ENCODE measurements at regions not wholly inside any gene's neighbourhood (a gene's known extent, or its start where the extent isn't known, plus 50 kb on each side); places are given as distances from the start of the nearest gene placed in this dataset.

DNA sequence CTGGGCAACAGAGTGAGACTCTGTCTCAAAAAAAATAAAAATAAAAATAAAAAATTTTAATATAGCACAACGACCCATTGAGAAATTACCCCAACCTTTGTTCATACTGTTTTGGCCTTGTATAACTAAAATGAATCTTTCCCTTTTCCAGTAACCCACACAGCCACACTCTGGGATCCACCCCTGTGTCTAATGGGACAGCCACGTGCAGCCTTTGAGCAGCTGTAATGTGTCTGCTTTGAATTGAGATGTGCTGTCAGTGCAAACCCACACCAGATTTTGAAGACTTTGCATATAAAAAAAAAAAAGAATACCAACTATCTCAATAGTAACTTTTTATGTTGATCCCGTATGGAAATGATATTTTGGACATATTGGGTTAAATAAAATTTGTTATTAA, 112.7 kb upstream of the UBL3 start:
- Histone ChIP-seq H3K4me1 (ENCODE audit: control insufficient read depth, insufficient read depth, low read length) (peaks cover 5% of the 10 kb centered on the region), H3K9me3 (replicated peaks; ENCODE audit: control insufficient read depth, low read depth, low read length) (no peaks in the 10 kb centered on the region), H3K27me3 (ENCODE audit: control insufficient read depth, insufficient read depth, low read length) (peaks cover 3% of the 10 kb centered on the region), H3K27ac (ENCODE audit: low read length) (no peak overlapping the region), H3K36me3 (ENCODE audit: control insufficient read depth, insufficient read depth, low read length) (no peaks in the 10 kb centered on the region), H3K4me3 (ENCODE audit: low read length) (no peak overlapping the region)
- no CpG with 5 or more reads among the region's 3 CpGs for WGBS (ENCODE audit: insufficient coverage)
- DNase-seq, result peak; percentile 16

DNA sequence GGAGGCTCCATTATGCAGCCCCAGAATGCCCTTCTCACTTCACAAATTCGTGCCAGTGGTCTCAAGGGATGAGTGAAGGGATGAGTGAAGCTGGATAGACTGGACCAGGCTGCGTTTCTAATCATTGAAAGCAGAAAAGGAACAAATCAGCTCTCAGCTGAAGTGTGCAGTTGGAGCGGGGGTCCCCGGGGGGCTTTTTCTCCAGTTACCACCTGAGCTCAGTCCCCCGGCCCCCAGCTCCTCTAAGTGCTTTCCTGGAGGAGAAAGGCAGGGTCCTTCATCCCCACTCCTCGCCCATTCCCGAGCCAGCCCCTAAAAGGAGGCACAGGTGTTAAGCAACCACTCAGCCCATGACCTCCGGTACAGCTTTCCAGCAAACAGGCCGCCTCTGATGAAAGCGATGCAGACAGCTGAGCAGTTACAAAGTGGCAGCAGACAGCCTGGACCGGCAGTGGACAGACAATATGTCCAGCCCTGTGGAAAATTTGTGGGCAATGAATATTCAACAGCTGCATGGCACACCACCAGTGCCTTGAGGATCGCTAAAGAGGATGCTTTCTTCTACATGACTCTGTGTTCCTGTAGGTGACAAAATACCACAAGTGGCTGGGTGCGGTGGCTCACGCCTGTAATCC, 110.7 kb upstream of the UBL3 start:
- peak; percentile 53 for DNase-seq
- Histone ChIP-seq H3K4me3 (ENCODE audit: low read length) (no peak overlapping the region), H3K4me1 (ENCODE audit: control insufficient read depth, insufficient read depth, low read length) (peaks cover 14% of the 10 kb centered on the region), H3K36me3 (ENCODE audit: control insufficient read depth, insufficient read depth, low read length) (no peaks in the 10 kb centered on the region), H3K27me3 (ENCODE audit: control insufficient read depth, insufficient read depth, low read length) (peaks cover 3% of the 10 kb centered on the region), H3K27ac (ENCODE audit: low read length) (no peak overlapping the region), H3K9me3 (replicated peaks; ENCODE audit: control insufficient read depth, low read depth, low read length) (no peaks in the 10 kb centered on the region)
- WGBS (ENCODE audit: insufficient coverage), result 65% methylated on average over 12 of the region's 14 CpGs

DNA sequence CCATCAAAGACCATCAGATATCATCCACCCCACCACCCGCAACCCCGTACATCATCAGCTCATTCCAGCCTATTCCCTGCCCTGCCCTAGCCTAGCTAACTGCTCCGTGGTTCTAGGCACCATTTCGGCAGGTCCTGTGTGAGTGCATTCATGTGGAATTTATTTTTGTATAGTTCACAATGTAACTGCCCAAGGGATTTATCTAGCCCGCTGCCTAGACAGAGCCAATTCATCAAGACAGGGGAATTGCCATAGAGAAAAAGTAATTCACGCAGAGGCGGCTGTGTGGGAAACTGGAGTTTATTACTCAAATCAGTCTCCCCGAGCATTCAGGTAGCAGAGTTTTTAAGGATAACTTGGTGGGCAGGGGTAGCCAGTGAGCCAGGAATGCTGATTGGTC, 109.2 kb upstream of the UBL3 start:
- DNase-seq, result no peak
- no peaks in the 10 kb centered on the region for H3K36me3 ChIP-seq (ENCODE audit: control insufficient read depth, insufficient read depth, low read length)
- H3K27me3 ChIP-seq (ENCODE audit: control insufficient read depth, insufficient read depth, low read length), result peaks cover 3% of the 10 kb centered on the region
- WGBS (ENCODE audit: insufficient coverage), result 70% methylated on average over 4 of the region's 8 CpGs
- no peaks in the 10 kb centered on the region for H3K9me3 ChIP-seq (replicated peaks; ENCODE audit: control insufficient read depth, low read depth, low read length)
- H3K4me3 ChIP-seq (ENCODE audit: low read length), result no peak overlapping the region
- H3K27ac ChIP-seq (ENCODE audit: low read length), result no peak overlapping the region
- peaks cover 14% of the 10 kb centered on the region for H3K4me1 ChIP-seq (ENCODE audit: control insufficient read depth, insufficient read depth, low read length)

DNA sequence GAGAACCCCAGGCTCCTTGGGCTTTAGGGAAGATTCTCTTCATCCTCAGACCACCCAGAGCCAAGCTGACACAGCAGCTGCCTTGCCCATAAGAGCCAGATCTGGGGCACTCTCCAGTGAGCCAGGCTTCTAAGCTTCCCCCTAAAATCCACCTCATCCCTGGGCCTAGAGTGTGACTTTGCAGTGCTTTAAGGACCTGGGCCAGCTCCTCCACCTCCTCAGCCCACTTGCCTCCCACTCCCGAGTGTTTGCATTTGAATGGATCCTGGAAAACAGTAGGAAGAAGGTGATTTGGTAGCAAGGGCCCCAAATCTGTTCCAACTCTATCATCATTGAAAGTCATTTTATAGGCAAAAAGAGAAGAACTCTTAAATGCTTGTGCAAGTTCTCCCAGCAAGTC, 108.7 kb upstream of the UBL3 start:
- Histone ChIP-seq H3K36me3 (ENCODE audit: control insufficient read depth, insufficient read depth, low read length) (no peaks in the 10 kb centered on the region), H3K27me3 (ENCODE audit: control insufficient read depth, insufficient read depth, low read length) (peaks cover 3% of the 10 kb centered on the region), H3K4me1 (ENCODE audit: control insufficient read depth, insufficient read depth, low read length) (peaks cover 14% of the 10 kb centered on the region), H3K4me3 (ENCODE audit: low read length) (no peak overlapping the region), H3K9me3 (replicated peaks; ENCODE audit: control insufficient read depth, low read depth, low read length) (no peaks in the 10 kb centered on the region), H3K27ac (ENCODE audit: low read length) (no peak overlapping the region)
- DNase-seq, result no peak
- WGBS (ENCODE audit: insufficient coverage), result no CpG with 5 or more reads among the region's 1 CpG

DNA sequence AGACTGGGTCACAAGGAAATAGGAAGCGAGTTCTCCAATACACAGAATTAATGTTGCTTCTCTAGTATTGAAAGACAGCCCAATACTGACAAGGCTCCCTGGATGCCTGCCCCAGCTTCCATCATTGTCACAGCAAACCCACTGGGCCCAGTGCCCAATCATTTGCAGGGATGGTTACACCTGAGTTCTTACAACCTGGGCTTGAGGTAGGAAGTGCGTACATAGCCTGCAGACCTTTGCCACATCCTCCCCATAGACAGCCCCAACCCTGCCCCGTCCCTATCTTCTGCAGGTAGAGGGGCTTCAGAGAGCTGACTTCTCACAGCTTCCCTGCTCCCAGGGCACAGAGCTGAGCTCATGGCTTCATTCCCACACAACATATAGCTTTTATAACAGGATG, 108.1 kb upstream of the UBL3 start:
- 100% methylated on average over 2 of the region's 3 CpGs for WGBS (ENCODE audit: insufficient coverage)
- Histone ChIP-seq H3K4me1 (ENCODE audit: control insufficient read depth, insufficient read depth, low read length) (peaks cover 14% of the 10 kb centered on the region), H3K9me3 (replicated peaks; ENCODE audit: control insufficient read depth, low read depth, low read length) (no peaks in the 10 kb centered on the region), H3K27me3 (ENCODE audit: control insufficient read depth, insufficient read depth, low read length) (peaks cover 3% of the 10 kb centered on the region), H3K27ac (ENCODE audit: low read length) (no peak overlapping the region), H3K36me3 (ENCODE audit: control insufficient read depth, insufficient read depth, low read length) (no peaks in the 10 kb centered on the region), H3K4me3 (ENCODE audit: low read length) (no peak overlapping the region)
- DNase-seq, result no peak

DNA sequence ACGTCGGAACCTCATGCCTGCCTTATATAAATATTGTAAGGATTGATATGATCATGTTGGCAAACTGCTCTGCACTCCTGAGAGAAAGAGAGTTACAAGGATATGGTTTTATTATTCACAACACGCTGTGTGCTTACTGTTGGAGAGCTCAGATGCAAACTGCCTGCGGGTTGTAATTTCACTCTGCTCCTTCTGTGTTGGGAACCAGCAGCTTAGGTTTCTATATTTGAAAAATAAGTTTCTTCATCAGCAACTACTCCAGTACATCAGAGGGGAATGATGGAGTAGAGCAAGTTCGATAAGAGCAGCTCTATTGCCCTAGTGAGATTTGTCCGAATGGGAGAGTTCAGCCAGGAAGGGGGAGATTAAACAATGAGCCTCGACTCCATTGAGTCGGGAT, 106.9 kb upstream of the UBL3 start:
- no peaks in the 10 kb centered on the region for H3K9me3 ChIP-seq (replicated peaks; ENCODE audit: control insufficient read depth, low read depth, low read length)

DNA sequence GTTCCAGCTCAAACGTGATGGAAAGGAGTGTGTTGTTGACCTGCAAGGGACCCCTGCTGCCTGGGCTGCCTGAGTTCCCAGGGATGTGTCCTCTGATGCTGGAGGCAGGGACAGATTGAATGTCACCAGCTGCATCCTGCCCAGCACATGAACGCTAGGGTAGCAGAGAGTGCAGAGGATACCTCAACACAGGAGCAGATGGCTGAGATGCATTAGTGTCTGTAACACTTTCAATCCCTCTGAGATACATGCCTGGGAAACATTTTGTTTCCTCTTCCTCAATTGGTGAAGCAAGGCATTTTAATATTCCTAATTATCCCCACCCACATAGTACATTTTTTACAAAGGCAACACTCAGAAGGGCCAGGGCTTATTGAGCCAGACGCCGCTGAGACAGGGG, 106.4 kb upstream of the UBL3 start:
- peaks cover 3% of the 10 kb centered on the region for H3K27me3 ChIP-seq (ENCODE audit: control insufficient read depth, insufficient read depth, low read length)
- peak; percentile 25 for DNase-seq

More for the DNA sequence above, 106.9 kb upstream of the UBL3 start:
- no peak overlapping the region for H3K4me3 ChIP-seq (ENCODE audit: low read length)
- peaks cover 14% of the 10 kb centered on the region for H3K4me1 ChIP-seq (ENCODE audit: control insufficient read depth, insufficient read depth, low read length)
- H3K27me3 ChIP-seq (ENCODE audit: control insufficient read depth, insufficient read depth, low read length), result peaks cover 3% of the 10 kb centered on the region
- WGBS (ENCODE audit: insufficient coverage), result no CpG with 5 or more reads among the region's 8 CpGs
- no peak overlapping the region for H3K27ac ChIP-seq (ENCODE audit: low read length)
- peak; percentile 32 for DNase-seq
- H3K36me3 ChIP-seq (ENCODE audit: control insufficient read depth, insufficient read depth, low read length), result no peaks in the 10 kb centered on the region

DNA sequence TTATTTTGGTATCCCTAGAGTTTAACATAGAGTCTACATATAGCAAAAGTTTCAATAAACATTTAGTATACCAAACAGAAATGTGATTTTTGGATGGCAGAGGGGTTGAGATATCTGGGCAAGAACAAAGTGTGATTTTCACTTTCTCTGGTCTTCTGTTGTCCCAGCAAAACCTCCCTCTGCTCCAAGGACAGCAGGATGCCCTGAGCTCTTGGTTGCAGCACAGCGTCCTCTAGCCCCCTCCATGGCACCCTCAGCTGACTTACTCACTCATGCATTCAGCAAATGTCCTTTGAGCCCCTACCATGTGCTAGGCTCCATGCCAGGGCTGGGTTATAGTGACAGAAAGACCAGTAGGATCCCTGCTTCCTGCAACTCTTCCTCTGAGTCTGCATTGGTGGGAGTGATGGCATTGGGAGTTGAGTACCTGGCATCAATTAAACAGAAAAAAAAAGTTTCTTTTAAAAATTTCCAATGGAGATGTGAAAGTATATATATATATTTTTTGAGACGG, 104.8 kb upstream of the UBL3 start:
- H3K4me3 ChIP-seq (ENCODE audit: low read length), result no peak overlapping the region
- H3K4me1 ChIP-seq (ENCODE audit: control insufficient read depth, insufficient read depth, low read length), result peaks cover 9% of the 10 kb centered on the region
- no peak overlapping the region for H3K27ac ChIP-seq (ENCODE audit: low read length)
- no peaks in the 10 kb centered on the region for H3K9me3 ChIP-seq (replicated peaks; ENCODE audit: control insufficient read depth, low read depth, low read length)
- no peak for DNase-seq
- peaks cover 3% of the 10 kb centered on the region for H3K27me3 ChIP-seq (ENCODE audit: control insufficient read depth, insufficient read depth, low read length)
- no peaks in the 10 kb centered on the region for H3K36me3 ChIP-seq (ENCODE audit: control insufficient read depth, insufficient read depth, low read length)
- no CpG with 5 or more reads among the region's 2 CpGs for WGBS (ENCODE audit: insufficient coverage)

More for the DNA sequence above, 106.4 kb upstream of the UBL3 start:
- no peaks in the 10 kb centered on the region for H3K9me3 ChIP-seq (replicated peaks; ENCODE audit: control insufficient read depth, low read depth, low read length)
- H3K4me3 ChIP-seq (ENCODE audit: low read length), result no peak overlapping the region
- peaks cover 14% of the 10 kb centered on the region for H3K4me1 ChIP-seq (ENCODE audit: control insufficient read depth, insufficient read depth, low read length)
- 0% methylated on average over 2 of the region's 4 CpGs for WGBS (ENCODE audit: insufficient coverage)
- H3K36me3 ChIP-seq (ENCODE audit: control insufficient read depth, insufficient read depth, low read length), result no peaks in the 10 kb centered on the region
- H3K27ac ChIP-seq (ENCODE audit: low read length), result no peak overlapping the region

DNA sequence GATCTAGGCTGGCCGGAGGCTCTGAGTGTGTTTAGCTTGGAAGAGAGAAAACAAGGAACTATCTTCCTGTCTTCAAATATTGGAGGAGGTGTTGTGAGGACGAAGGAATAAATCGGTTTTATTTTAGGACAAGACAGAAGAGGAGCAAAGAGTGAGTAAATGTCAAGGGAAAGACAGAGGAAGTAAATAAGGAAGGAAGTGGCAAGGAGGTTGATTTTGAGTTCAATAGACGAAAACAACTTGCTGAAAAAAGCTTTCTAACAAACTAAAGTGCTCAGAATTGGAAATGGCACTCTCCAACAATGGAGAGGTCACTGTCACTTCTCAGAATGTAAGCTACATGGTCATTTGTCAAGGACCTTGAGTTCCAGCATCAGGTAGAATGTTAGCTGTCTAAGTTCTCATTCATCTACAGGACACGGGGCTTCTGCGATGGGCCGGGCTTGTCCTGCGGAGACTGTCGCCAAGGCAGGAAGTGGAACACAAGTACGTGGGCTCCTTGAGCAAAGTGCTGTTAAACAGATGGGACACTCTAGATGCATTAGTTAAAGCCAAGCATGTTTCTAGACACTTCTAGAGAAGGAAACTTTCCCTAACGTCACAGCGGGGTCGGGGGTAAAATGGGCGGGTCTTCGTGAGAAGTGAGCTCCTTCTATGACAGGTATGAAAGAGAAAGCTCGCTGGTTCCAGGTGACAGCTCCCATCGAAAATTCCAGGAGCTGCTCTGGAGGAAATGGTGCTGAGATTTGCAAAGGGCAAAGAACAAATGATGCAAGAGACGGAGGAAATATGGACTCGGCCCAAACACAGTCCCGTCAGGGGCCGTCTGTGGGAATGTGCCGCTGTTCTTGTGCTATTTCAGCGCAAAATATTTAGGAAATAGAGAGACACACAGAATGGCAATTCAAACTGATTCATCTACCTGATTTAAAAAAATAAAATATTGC, 103.9 kb upstream of the UBL3 start:
- 70% methylated on average over 21 of the region's 23 CpGs for WGBS (ENCODE audit: insufficient coverage)

DNA sequence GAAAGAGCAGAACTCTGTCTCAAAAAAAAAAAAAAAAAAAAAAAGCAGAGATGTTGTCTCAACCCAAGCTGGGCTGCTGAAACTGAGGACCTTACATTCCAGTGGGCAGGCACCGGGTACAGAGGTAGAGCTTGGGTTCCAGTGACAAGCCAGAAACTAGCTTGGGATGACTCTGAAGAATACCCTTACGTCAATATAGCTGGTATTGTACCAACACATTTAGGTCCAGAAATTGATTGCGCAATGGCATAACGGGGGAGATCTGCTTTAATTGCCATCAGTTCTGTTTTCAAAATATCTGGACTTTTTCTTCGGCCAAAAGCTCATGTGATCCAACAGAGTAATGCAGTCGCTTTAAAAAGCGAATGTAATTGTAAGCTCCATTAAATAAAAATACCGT, 103.1 kb upstream of the UBL3 start:
- 81% methylated on average over 4 of the region's 8 CpGs for WGBS (ENCODE audit: insufficient coverage)
- Histone ChIP-seq H3K4me3 (ENCODE audit: low read length) (no peak overlapping the region), H3K27me3 (ENCODE audit: control insufficient read depth, insufficient read depth, low read length) (peaks cover 4% of the 10 kb centered on the region), H3K36me3 (ENCODE audit: control insufficient read depth, insufficient read depth, low read length) (no peaks in the 10 kb centered on the region), H3K27ac (ENCODE audit: low read length) (no peak overlapping the region), H3K9me3 (replicated peaks; ENCODE audit: control insufficient read depth, low read depth, low read length) (no peaks in the 10 kb centered on the region), H3K4me1 (ENCODE audit: control insufficient read depth, insufficient read depth, low read length) (peaks cover 12% of the 10 kb centered on the region)
- no peak for DNase-seq

More for the DNA sequence above, 103.9 kb upstream of the UBL3 start:
- Histone ChIP-seq H3K27me3 (ENCODE audit: control insufficient read depth, insufficient read depth, low read length) (peaks cover 3% of the 10 kb centered on the region), H3K4me1 (ENCODE audit: control insufficient read depth, insufficient read depth, low read length) (peaks cover 9% of the 10 kb centered on the region), H3K27ac (ENCODE audit: low read length) (no peak overlapping the region), H3K36me3 (ENCODE audit: control insufficient read depth, insufficient read depth, low read length) (no peaks in the 10 kb centered on the region), H3K9me3 (replicated peaks; ENCODE audit: control insufficient read depth, low read depth, low read length) (no peaks in the 10 kb centered on the region), H3K4me3 (ENCODE audit: low read length) (no peak overlapping the region)
- no peak for DNase-seq
